ENCODE measurements at regions not wholly inside any gene's neighbourhood (a gene's known extent, or its start where the extent isn't known, plus 50 kb on each side); places are given as distances from the start of the nearest gene placed in this dataset.

- DNase-seq (ENCODE audit: low read depth, low spot score), result no peak
Observed at GRCh38 chr9:129359916-129360536, 182.0 kb upstream of the IER5L start.

- no peak for DNase-seq (ENCODE audit: low read depth, low spot score)
Observed at GRCh38 chr9:129359162-129359811, 181.2 kb upstream of the IER5L start.

- no peak for DNase-seq (ENCODE audit: low read depth, low spot score)
Observed at GRCh38 chr9:129358621-129359154, 180.6 kb upstream of the IER5L start.

GRCh38 chr9:129357773-129358245 is 179.7 kb upstream of the IER5L start:
- DNase-seq (ENCODE audit: low read depth, low spot score), result no peak

GRCh38 chr9:129356871-129357772 is 179.1 kb upstream of the IER5L start:
- no peak for DNase-seq (ENCODE audit: low read depth, low spot score)

GRCh38 chr9:129355631-129356030 is 177.6 kb upstream of the IER5L start:
- no peak for DNase-seq (ENCODE audit: low read depth, low spot score)

GRCh38 chr9:129354498-129354897 is 176.4 kb upstream of the IER5L start:
- no peak for DNase-seq (ENCODE audit: low read depth, low spot score)

GRCh38 chr9:129353697-129354336 is 175.8 kb upstream of the IER5L start:
- no peak for DNase-seq (ENCODE audit: low read depth, low spot score)

- peak; percentile 89 for DNase-seq (ENCODE audit: low read depth, low spot score)
Observed at GRCh38 chr9:129352146-129352865, 174.2 kb upstream of the IER5L start.

GRCh38 chr9:129351642-129352145 is 173.6 kb upstream of the IER5L start:
- DNase-seq (ENCODE audit: low read depth, low spot score), result peak; percentile 68

- DNase-seq (ENCODE audit: low read depth, low spot score), result peak; percentile 59
Observed at GRCh38 chr9:129351058-129351641, 173.1 kb upstream of the IER5L start.

GRCh38 chr9:129350143-129350935 is 172.3 kb upstream of the IER5L start:
- DNase-seq (ENCODE audit: low read depth, low spot score), result no peak

GRCh38 chr9:129349665-129349947 is 171.5 kb upstream of the IER5L start:
- DNase-seq (ENCODE audit: low read depth, low spot score), result no peak

GRCh38 chr9:129348890-129349664 is 171.0 kb upstream of the IER5L start:
- peak; percentile 43 for DNase-seq (ENCODE audit: low read depth, low spot score)

GRCh38 chr9:129347316-129348120 is 169.5 kb upstream of the IER5L start:
- peak; percentile 8 for DNase-seq (ENCODE audit: low read depth, low spot score)

GRCh38 chr9:129346046-129346445 is 168.0 kb upstream of the IER5L start:
- no peak for DNase-seq (ENCODE audit: low read depth, low spot score)

GRCh38 chr9:129344641-129345495 is 166.8 kb upstream of the IER5L start:
- no peak for DNase-seq (ENCODE audit: low read depth, low spot score)
